ENCODE measurements at regions not wholly inside any gene's neighbourhood (a gene's known extent, or its start where the extent isn't known, plus 50 kb on each side); places are given as distances from the start of the nearest gene placed in this dataset.

- TF ChIP-seq GATA2 (IDR thresholded peaks at IDR 0.05; ENCODE audit: low read depth, low read length) (no peak), GATA3 (IDR thresholded peaks at IDR 0.05; ENCODE audit: low read depth, low read length) (no peak)
These were observed 870.6 kb downstream of the CBLN2 start for GRCh38 chr18:71673498-71673897.
